Osteoblast (primary cell): ENCODE measurements at regions not wholly inside any gene's neighbourhood (a gene's known extent, or its start where the extent isn't known, plus 50 kb on each side); places are given as distances from the start of the nearest gene placed in this dataset.

Experiments used
- DNase-seq: peaks from one replicate; pipeline ENCODE4 v3.0.0; 2011; ENCODE audit warnings: low spot score, mixed read lengths; ENCODE audit not compliant: insufficient read length; ENCODE audit errors: missing footprints
- H2AFZ ChIP-seq: 2 replicates; pipeline ENCODE4 v1.6.0; 2011; ENCODE audit warnings: mild to moderate bottlenecking, low read length
- H3K27ac ChIP-seq: 2 replicates; pipeline ENCODE4 v1.5.1; 2011; ENCODE audit warnings: mild to moderate bottlenecking, low read depth, low read length, moderate library complexity
- H3K27me3 ChIP-seq: 2 replicates; pipeline ENCODE4 v1.6.0; 2012; ENCODE audit warnings: mild to moderate bottlenecking, control low read depth, inconsistent platforms, low read length, moderate library complexity; ENCODE audit not compliant: insufficient read depth
- H3K36me3 ChIP-seq: 2 replicates; pipeline ENCODE4 v1.5.1; 2011; ENCODE audit warnings: mild to moderate bottlenecking, low read length, control low read depth, moderate library complexity; ENCODE audit not compliant: insufficient read depth
- H3K4me1 ChIP-seq: 2 replicates; pipeline ENCODE4 v1.5.1; 2011; ENCODE audit warnings: mild to moderate bottlenecking, low read length, control low read depth, moderate library complexity; ENCODE audit not compliant: insufficient read depth
- H3K4me2 ChIP-seq: 2 replicates; pipeline ENCODE4 v1.6.0; 2011; ENCODE audit warnings: mild to moderate bottlenecking, low read length; ENCODE audit not compliant: insufficient read depth
- H3K4me3 ChIP-seq: fragments of 200-600 bp; sonication (generic); 3 replicates; pipeline ENCODE4 v1.5.1; 2012; ENCODE audit warnings: mild to moderate bottlenecking, low read length, inconsistent platforms; ENCODE audit not compliant: insufficient read depth
- H3K79me2 ChIP-seq: 2 replicates; pipeline ENCODE4 v1.6.0; 2012; ENCODE audit warnings: mild to moderate bottlenecking, low read length, control low read depth, inconsistent platforms; ENCODE audit not compliant: insufficient read depth
- H3K9me3 ChIP-seq: 2 replicates; pipeline ENCODE4 v1.5.1; 2011; ENCODE audit warnings: low read depth, low read length, control low read depth
- H4K20me1 ChIP-seq: 2 replicates; pipeline ENCODE4 v1.6.0; 2012; ENCODE audit warnings: mild to moderate bottlenecking, low read length, control low read depth; ENCODE audit not compliant: insufficient read depth
- TF ChIP-seq, protein P1 (sequence below): IDR thresholded peaks from 2 replicates; pipeline ENCODE4 v1.5.1; 2011; ENCODE audit warnings: mild to moderate bottlenecking, low read depth, low read length, moderate library complexity; ENCODE audit errors: extremely low read depth

GRCh38 chr2:238505119-238505891 lies 78.6 kb downstream of the ASB1 start:
- peak overlapping the region; percentile 24 for H3K27ac ChIP-seq
- H3K4me1 ChIP-seq: peaks cover 19% of the 10 kb centered on the region
- H3K36me3 ChIP-seq: no peaks in the 10 kb centered on the region
- no peak overlapping the region for H3K4me2 ChIP-seq
- DNase-seq: peak; percentile 93
- H2AFZ ChIP-seq: peak overlapping the region; percentile 77
- H3K4me3 ChIP-seq: no peak overlapping the region
- no peaks in the 10 kb centered on the region for H4K20me1 ChIP-seq
- no peaks in the 10 kb centered on the region for H3K27me3 ChIP-seq
- H3K79me2 ChIP-seq: no peaks in the 10 kb centered on the region
- TF ChIP-seq, protein P1, sequence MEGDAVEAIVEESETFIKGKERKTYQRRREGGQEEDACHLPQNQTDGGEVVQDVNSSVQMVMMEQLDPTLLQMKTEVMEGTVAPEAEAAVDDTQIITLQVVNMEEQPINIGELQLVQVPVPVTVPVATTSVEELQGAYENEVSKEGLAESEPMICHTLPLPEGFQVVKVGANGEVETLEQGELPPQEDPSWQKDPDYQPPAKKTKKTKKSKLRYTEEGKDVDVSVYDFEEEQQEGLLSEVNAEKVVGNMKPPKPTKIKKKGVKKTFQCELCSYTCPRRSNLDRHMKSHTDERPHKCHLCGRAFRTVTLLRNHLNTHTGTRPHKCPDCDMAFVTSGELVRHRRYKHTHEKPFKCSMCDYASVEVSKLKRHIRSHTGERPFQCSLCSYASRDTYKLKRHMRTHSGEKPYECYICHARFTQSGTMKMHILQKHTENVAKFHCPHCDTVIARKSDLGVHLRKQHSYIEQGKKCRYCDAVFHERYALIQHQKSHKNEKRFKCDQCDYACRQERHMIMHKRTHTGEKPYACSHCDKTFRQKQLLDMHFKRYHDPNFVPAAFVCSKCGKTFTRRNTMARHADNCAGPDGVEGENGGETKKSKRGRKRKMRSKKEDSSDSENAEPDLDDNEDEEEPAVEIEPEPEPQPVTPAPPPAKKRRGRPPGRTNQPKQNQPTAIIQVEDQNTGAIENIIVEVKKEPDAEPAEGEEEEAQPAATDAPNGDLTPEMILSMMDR: no peak
- H3K9me3 ChIP-seq: no peaks in the 10 kb centered on the region

DNA sequence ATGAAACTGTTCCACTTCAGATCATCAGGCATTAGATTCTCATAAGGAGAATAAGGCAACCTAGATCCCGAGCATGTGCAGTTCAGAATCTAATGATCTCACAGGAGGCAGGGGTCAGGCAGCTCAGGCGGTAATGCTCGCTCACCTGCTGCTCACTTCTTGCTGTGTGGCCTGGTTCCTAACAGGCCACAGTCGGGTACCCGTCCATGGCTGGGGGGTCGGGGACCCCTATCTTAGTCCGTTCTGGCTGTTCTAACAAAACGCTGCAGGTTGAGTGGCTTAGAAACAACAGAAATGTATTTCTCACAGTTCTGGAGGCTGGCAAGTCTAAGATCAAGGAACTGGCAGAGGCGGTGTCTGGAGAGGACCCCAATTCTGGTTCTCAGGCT lies 79.2 kb downstream of the ASB1 start:
- TF ChIP-seq, protein P1: no peak
- peaks cover 19% of the 10 kb centered on the region for H3K4me1 ChIP-seq

DNA sequence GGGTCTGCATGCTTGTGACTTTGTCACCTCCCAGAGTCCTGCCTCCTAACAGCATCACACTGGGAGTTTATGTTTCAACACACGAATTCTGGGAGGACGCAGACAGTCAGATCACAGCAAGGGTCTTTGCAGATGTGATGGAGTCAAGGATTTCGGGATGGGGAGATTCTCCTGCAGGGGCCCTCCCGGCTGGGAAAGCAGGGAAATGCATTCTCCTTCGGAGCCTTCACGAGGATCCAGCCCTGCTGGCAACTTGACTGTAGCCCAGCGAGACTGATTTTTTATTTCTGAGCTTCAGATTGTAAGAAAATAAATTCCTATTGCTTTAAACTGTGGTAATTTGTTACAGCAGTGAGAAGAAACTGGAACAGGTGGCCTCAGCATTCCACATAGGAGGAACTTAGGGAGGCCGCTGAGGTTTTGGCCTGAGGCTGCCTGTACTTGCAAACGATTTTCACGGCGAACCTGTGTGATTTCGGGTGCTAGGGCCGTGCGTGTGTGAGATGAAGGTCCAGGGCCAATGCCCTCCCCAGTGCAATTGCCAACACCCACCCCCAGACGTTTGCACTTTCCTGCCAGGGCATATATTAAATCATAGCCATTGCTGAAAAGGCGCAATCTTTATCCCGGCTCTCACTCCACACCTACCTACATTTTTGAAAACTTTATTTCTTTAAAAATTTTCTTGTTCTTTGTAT lies 79.8 kb downstream of the ASB1 start:
- no peaks in the 10 kb centered on the region for H3K9me3 ChIP-seq
- H3K27ac ChIP-seq: no peak overlapping the region
- no peak overlapping the region for H3K4me2 ChIP-seq
- no peaks in the 10 kb centered on the region for H3K79me2 ChIP-seq
- TF ChIP-seq, protein P1: no peak
- H3K4me1 ChIP-seq: peaks cover 19% of the 10 kb centered on the region
- peak; percentile 37 for DNase-seq
- H2AFZ ChIP-seq: no peak overlapping the region
- H3K4me3 ChIP-seq: no peak overlapping the region
- H4K20me1 ChIP-seq: no peaks in the 10 kb centered on the region
- H3K36me3 ChIP-seq: no peaks in the 10 kb centered on the region
- H3K27me3 ChIP-seq: no peaks in the 10 kb centered on the region

More for the DNA sequence above, 79.2 kb downstream of the ASB1 start:
- no peak overlapping the region for H3K4me2 ChIP-seq
- peak; percentile 11 for DNase-seq
- H4K20me1 ChIP-seq: no peaks in the 10 kb centered on the region
- no peaks in the 10 kb centered on the region for H3K27me3 ChIP-seq
- H3K27ac ChIP-seq: peak overlapping the region; percentile 24
- no peaks in the 10 kb centered on the region for H3K9me3 ChIP-seq
- no peaks in the 10 kb centered on the region for H3K36me3 ChIP-seq
- H2AFZ ChIP-seq: peak overlapping the region; percentile 77
- no peak overlapping the region for H3K4me3 ChIP-seq
- H3K79me2 ChIP-seq: no peaks in the 10 kb centered on the region

DNA sequence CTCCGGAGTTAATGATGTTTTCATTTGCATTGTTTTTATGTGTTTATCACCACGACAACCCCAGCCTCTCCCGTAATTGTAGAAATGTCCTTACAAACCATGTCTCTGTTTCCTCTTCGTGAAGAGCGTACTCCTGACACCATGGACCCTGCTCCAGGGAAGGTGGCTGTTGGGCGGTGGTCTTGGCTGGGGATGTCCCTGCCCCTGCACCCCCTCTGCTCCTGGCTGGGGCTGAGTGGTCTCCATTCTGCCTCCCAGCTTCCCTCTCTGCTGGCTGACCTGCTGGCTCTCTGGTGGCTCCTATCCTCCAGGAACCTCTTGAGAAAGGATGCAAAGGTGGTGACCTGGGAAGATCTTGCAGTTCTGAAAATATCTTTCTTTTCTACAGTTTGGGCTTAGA lies 81.1 kb downstream of the ASB1 start:
- TF ChIP-seq, protein P1: no peak
- H3K36me3 ChIP-seq: no peaks in the 10 kb centered on the region
- H3K9me3 ChIP-seq: no peaks in the 10 kb centered on the region
- H4K20me1 ChIP-seq: no peaks in the 10 kb centered on the region
- no peak overlapping the region for H3K27ac ChIP-seq
- H3K79me2 ChIP-seq: no peaks in the 10 kb centered on the region
- H2AFZ ChIP-seq: no peak overlapping the region
- H3K4me3 ChIP-seq: no peak overlapping the region
- no peak overlapping the region for H3K4me2 ChIP-seq
- H3K4me1 ChIP-seq: peaks cover 19% of the 10 kb centered on the region
- DNase-seq: no peak
- H3K27me3 ChIP-seq: no peaks in the 10 kb centered on the region
